ENCODE measurements at regions not wholly inside any gene's neighbourhood (a gene's known extent, or its start where the extent isn't known, plus 50 kb on each side); places are given as distances from the start of the nearest gene placed in this dataset.
"Not testable (repeated sequence)": the region's sequence is repeated elsewhere in the genome, so short reads cannot be mapped to it uniquely, and the experiment has no call there.

DNA sequence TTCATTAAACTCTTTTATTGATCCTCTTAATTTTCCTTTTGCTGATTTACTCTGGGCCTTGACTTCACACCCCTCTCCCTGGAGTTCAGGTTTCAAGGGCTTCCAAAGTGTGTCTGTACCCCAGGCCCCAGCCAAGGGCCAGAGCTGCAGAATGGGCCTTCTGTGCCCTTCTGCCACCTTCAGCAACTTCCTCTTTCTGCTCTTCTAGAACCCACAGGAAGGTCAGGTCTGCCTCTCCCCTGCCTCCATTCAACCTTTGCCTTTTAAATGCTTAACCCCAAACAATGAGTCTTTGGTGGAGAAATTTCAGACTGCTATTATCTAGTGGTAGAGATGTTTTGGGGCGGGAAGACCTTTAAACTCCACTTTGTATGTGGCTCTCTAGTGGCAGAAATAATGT, 63.1 kb downstream of the TSN start:
- DNase-seq: no peak

GRCh38 chr2:121819846-121820245, 64.4 kb downstream of the TSN start:
- no peak for DNase-seq

DNA sequence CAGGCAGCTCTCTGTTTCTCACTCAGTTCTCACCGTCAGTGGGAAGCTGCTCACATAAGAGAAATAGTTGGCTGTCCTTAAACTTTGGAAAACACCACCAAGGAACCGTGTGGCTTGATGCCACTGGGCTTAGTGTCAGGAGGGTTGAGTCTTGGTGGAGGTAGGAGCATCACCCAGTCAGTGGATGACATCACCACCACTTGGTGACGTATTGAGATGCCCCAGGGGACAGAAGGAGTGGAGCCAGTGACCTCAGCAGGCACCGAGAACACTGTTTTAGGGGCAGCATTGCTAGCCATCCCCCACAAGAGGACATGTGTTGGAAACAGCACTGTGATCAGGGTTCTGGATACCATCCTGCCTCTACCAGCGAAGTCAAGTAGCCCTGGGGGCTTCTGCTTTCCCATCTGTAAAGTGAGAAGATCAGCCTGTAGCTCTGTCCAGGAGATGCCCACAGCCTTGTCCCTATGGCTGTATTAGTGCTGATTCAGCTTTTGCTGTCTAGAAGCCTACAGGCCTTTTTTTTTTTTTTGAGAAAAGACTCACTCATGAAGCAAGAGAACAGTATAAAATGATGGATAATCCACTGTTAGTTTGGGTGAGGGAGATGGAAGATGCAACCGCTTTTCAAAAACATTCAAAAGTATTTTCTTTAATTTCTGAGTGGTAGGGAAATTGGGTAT, 66.2 kb downstream of the TSN start:
- DNase-seq: no peak

GRCh38 chr2:121824264-121824663, 68.8 kb downstream of the TSN start:
- no peak for DNase-seq

DNA sequence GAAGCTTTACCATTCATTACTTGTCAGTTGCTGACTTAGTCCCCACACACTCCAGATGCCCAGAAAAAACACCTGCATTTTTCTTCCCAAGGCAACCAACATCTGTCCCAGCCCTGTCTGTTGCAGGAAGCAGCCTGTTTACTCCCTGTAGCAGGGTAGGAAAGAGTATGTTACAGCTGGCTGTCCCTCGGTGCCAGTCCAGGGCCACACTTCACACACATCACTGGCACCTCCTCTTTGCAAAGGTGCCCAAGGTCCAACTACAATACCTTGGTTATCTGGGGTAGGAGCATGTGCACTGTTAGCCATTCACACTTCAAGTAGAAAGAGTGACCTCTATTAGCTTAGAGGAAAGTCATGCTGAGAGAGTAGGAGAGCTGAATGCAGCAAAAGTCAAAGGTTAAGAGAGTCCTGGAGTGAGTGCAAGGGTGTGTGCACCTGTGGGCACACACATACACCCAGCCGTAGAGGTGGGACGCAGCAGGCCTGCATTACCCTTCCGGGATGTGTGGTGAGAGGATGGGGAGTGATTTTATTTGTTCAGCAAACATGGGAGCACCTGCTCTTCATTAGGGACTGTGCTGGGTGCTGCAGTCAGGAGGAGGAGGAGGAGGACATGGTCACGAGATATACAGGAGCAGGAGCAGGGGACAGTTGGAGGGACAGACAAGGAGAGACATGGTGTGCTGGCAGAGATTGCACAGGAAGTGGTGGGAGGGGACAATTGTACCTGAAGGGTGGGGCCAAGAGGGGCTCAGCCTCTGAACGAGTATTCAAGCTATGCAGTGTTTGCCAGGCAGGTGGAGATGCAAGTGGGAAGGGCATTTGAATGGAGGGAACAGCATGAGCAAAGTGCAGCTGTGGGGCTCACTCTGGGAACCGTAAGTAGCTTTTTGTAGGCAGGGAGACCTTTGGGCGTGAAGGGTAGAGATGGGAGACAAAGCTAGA, 69.8 kb downstream of the TSN start:
- peak; percentile 10 for DNase-seq

DNA sequence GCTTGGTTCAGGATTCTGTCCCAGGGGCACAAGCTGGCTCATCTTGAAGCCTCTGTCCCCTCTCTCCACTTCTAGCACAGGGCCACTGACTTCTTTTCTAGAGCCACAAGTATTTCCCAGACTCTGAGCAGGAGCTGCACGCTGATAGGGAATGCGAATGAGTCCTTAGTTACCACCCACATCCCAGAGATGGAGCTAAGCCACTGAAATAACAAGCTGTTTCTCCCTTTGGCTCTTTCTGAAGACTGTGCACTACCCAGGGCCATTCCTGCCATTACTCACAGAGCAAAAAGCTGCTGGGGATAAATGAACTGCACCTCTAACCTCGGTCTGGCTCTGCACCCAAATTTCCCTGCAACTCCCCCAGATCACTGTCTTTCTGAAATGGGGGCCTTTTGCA, 70.6 kb downstream of the TSN start:
- DNase-seq: no peak

GRCh38 chr2:121828281-121828731, 72.9 kb downstream of the TSN start:
- no peak for DNase-seq

GRCh38 chr2:121830809-121831208, 75.4 kb downstream of the TSN start:
- DNase-seq: no peak

DNA sequence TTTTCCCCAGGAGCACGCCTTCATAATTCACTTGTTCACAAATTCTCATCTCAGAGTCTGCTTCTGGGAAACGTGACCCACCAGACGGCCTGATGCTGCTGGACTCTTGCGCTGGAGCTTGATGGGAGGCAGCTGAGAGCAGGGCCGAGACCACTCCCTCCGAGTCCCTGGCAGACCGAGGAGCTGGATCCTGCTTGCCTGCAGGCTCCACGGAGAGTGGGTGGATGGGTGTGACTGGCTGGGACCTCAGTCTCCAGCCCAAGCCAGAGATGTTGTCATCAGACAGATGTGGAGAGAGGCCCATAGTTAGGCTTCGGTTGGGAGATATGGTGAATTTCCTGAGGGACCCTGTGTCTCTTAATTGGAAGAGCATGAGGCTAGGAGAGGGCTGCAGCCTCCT, 76.4 kb downstream of the TSN start:
- DNase-seq: no peak

- no peak for DNase-seq
Measured at GRCh38 chr2:121832412-121833357, 77.2 kb downstream of the TSN start.

- no peak for DNase-seq
Measured at GRCh38 chr2:121833358-121833723, 77.9 kb downstream of the TSN start.

DNA sequence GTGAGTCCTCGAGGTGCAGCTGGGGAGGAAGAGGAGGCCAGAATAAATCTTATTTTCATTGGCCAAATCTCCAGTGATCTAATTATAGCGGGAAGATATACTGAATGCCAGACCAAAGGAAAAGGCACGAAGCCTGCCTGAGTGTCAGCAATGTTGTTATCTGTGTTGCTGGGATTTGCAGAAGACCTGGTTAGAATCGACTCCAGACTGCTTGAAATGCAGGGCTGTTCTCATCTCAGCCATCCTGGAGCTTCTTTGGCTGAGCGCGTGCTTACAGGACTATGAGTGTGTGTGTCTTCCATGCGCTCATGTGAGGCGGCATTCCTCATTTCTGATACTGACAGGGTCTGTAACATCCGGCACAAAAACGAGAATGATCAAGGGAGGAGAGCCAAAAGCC, 81.2 kb downstream of the TSN start:
- DNase-seq: no peak

DNA sequence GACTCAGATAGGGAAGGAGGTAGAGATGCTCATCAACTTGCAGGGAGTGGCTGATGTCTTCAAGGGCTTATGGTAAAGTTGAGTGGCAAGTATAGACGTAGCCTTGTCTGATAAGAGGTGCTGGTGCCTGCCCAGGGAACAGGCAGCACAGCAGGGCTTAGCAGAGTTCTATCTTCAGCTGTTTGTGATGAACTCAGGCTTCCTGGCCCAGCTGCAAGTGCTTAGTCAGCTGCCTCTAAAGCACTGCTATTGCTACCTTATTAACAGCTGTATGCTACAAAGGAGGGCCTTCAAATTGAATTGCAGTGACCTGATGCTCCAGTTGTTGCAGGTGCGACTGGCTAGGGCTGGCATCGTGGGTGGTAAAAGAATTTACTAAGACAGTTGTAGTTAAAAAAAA, 82.1 kb downstream of the TSN start:
- DNase-seq: no peak

- no peak for DNase-seq
Measured at GRCh38 chr2:121838551-121838950, 83.1 kb downstream of the TSN start.

DNA sequence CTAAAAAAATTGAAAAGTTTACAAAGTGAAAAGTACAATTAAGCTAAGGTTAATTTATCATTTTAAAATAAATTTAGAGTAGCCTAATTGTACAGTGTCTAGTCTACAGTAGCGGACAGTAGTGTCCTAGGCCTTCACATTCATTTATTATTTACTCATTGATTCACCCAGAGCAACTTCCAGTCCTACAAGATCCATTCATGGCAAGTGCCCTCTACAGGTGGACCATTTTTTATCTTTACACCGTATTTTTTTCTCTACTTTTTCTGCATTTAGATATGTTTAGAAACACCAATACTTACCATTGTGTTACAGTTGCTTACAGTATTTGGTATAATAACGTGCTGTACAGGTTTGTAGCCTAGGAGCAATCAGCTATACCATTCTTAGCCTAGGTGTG, 84.1 kb downstream of the TSN start:
- DNase-seq: no peak

DNA sequence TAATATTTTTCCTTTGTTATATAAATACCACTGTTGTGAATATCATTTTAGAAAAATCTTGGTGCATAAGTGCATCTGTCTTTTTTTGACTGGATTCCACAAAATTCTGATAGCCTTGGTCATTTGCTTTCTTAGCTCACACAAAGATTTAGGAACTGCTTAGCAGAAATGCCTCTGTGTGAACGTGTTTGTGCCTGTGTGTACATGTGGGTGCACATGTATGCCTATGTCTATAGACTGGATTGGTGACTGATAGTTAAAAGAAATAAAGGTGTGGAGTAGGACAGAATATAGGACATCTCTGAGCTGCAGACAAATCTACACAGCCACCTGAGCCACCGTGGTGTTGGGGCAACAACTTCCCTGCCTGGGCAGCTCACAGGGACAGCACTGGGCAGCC, 93.8 kb downstream of the TSN start:
- DNase-seq: no peak

DNA sequence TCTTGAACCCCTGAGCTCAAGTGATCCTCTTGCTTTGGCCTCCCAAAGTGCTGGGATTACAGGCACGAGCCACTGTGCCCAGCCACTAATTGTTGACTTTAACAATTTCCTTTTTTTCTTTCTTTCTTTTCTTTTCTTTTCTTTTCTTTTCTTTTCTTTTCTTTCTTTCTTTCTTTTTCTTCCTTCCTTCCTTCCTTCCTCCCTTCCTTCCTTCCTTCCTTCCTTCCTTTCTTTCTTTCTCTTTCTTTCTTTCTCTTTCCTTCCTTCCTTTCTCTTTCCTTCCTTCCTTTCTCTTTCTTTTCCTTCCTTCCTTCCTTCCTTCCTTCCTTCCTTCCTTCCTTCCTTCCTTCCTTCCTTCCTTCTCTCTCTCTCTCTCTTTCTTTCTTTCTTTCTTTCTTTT, 97.7 kb downstream of the TSN start:
- not testable (repeated sequence) for DNase-seq

DNA sequence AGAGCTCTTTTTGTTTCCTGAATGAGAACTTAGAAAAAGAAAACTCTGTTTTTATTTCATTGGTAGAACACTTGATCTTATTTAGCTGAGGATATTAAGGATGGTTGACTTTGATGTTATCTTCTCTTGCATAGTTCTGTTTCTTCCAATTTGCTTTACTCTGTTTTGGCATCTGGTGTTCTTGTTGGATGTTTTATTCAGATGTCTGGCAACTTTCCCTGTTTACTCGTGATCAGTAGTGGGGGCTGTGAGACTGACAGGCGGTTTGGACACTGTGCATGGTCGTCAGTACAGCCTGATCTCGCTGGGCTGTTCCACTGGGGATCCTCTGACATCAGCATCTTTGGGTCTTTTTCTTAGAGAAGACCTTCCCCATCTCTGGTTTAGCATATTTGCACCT, 100.1 kb downstream of the TSN start:
- DNase-seq: no peak

GRCh38 chr2:121856360-121856759, 100.9 kb downstream of the TSN start:
- DNase-seq: no peak

- no peak for DNase-seq
Measured at GRCh38 chr2:121858369-121858768, 102.9 kb downstream of the TSN start.

- no peak for DNase-seq
Measured at GRCh38 chr2:121858847-121859246, 103.4 kb downstream of the TSN start.

GRCh38 chr2:121860033-121860757, 104.7 kb downstream of the TSN start:
- no peak for DNase-seq

Data from NCI-H1417 treated with DMSO at 0.1 percent for 48 hours (cell line).